HEK293 (cell line): ENCODE measurements at regions not wholly inside any gene's neighbourhood (a gene's known extent, or its start where the extent isn't known, plus 50 kb on each side); places are given as distances from the start of the nearest gene placed in this dataset.

ENCODE experiments used
- OVOL3 ChIP-seq: fragments of 450-650 bp; formaldehyde crosslinking; IDR thresholded peaks from 2 replicates; pipeline ENCODE4 v1.5.1; 2016; ENCODE audit warnings: missing biosample characterization, missing genetic modification characterization
- ZNF121 ChIP-seq: fragments of 450-650 bp; formaldehyde crosslinking; IDR thresholded peaks from 2 replicates; pipeline ENCODE4 v1.5.1; 2016; ENCODE audit warnings: missing biosample characterization, missing genetic modification characterization
- ZNF157 ChIP-seq: fragments of 450-650 bp; formaldehyde crosslinking; IDR thresholded peaks from 2 replicates; pipeline ENCODE4 v1.5.1; 2016; ENCODE audit warnings: missing biosample characterization, missing genetic modification characterization
- ZNF24 ChIP-seq: fragments of 450-650 bp; formaldehyde crosslinking; IDR thresholded peaks from 2 replicates; pipeline ENCODE4 v1.5.1; 2016; ENCODE audit warnings: missing biosample characterization, missing genetic modification characterization
- ZNF311 ChIP-seq: fragments of 450-650 bp; formaldehyde crosslinking; IDR thresholded peaks from 2 replicates; pipeline ENCODE4 v1.5.1; 2017; ENCODE audit warnings: missing biosample characterization, missing genetic modification characterization, borderline replicate concordance
- ZNF350 ChIP-seq: fragments of 450-650 bp; formaldehyde crosslinking; IDR thresholded peaks from 2 replicates; pipeline ENCODE4 v1.5.0; 2017; ENCODE audit warnings: missing biosample characterization, mild to moderate bottlenecking, missing genetic modification characterization
- ZNF423 ChIP-seq: fragments of 450-650 bp; formaldehyde crosslinking; IDR thresholded peaks from 2 replicates; pipeline ENCODE4 v1.5.1; 2016; ENCODE audit warnings: missing biosample characterization, missing genetic modification characterization
- ZNF626 ChIP-seq: fragments of 450-650 bp; sonication (Bioruptor Pico); formaldehyde crosslinking; IDR thresholded peaks from 2 replicates; pipeline ENCODE4 v1.5.1; 2018; ENCODE audit warnings: missing biosample characterization, missing genetic modification characterization, inconsistent platforms
- ZNF830 ChIP-seq: fragments of 450-650 bp; IDR thresholded peaks from 2 replicates; pipeline ENCODE4 v1.5.0; 2018; ENCODE audit warnings: missing biosample characterization, missing genetic modification characterization, low read depth, mild to moderate bottlenecking, moderate library complexity
- TF ChIP-seq, protein P1 (sequence below): fragments of 450-650 bp; formaldehyde crosslinking; IDR thresholded peaks from 2 replicates; pipeline ENCODE4 v1.5.1; 2016; ENCODE audit warnings: missing biosample characterization, missing genetic modification characterization
- TF ChIP-seq, protein P2 (sequence below): fragments of 450-650 bp; formaldehyde crosslinking; IDR thresholded peaks from 2 replicates; pipeline ENCODE4 v1.5.1; 2016; ENCODE audit warnings: missing biosample characterization, missing genetic modification characterization
- TF ChIP-seq, protein P3 (sequence below): fragments of 450-650 bp; formaldehyde crosslinking; IDR thresholded peaks from 2 replicates; pipeline ENCODE4 v1.5.1; 2016; ENCODE audit warnings: missing biosample characterization, missing genetic modification characterization
- TF ChIP-seq, protein P4 (sequence below): fragments of 450-650 bp; formaldehyde crosslinking; IDR thresholded peaks from 2 replicates; pipeline ENCODE4 v1.5.1; 2016; ENCODE audit warnings: missing biosample characterization, missing genetic modification characterization
- TF ChIP-seq, protein P5 (sequence below): fragments of 450-650 bp; formaldehyde crosslinking; optimal IDR thresholded peaks from 2 replicates; pipeline ENCODE3; 2016; ENCODE audit warnings: missing biosample characterization, mild to moderate bottlenecking, missing genetic modification characterization

DNA sequence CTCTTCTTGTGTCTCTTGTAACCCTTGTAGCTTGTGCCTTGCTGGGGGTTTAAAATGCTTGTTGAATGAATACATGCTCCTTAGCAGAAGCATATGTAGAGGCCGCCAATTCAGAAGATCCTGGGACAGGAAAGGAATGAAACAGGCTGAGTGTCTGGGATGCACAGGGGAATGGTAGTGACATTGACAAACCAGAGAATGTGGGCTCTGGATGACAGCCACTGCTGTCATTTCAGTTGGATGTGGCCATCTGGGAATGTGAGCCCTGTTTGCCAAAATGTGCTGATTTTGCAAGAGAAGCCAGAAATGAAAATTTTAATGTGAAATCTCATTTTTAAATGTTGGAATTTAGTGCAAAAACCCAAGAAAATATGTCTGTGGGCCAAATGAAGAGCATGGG, 136.8 kb downstream of the DACT1 start:
- TF ChIP-seq ZNF423 (tag by site-specific recombination) (no peak), OVOL3 (tag by site-specific recombination) (no peak), ZNF24 (tag by site-specific recombination) (no peak), ZNF626 (tag by site-specific recombination) (no peak), ZNF157 (tag by site-specific recombination) (no peak), ZNF121 (tag by site-specific recombination) (no peak), ZNF830 (no peak), ZNF350 (tag by site-specific recombination) (no peak), ZNF311 (tag by site-specific recombination) (no peak)
- TF ChIP-seq, protein P1, sequence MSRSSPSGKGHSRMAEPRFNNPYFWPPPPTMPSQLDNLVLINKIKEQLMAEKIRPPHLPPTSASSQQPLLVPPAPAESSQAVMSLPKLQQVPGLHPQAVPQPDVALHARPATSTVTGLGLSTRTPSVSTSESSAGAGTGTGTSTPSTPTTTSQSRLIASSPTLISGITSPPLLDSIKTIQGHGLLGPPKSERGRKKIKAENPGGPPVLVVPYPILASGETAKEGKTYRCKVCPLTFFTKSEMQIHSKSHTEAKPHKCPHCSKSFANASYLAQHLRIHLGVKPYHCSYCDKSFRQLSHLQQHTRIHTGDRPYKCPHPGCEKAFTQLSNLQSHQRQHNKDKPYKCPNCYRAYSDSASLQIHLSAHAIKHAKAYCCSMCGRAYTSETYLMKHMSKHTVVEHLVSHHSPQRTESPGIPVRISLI = no peak
- TF ChIP-seq, protein P2, sequence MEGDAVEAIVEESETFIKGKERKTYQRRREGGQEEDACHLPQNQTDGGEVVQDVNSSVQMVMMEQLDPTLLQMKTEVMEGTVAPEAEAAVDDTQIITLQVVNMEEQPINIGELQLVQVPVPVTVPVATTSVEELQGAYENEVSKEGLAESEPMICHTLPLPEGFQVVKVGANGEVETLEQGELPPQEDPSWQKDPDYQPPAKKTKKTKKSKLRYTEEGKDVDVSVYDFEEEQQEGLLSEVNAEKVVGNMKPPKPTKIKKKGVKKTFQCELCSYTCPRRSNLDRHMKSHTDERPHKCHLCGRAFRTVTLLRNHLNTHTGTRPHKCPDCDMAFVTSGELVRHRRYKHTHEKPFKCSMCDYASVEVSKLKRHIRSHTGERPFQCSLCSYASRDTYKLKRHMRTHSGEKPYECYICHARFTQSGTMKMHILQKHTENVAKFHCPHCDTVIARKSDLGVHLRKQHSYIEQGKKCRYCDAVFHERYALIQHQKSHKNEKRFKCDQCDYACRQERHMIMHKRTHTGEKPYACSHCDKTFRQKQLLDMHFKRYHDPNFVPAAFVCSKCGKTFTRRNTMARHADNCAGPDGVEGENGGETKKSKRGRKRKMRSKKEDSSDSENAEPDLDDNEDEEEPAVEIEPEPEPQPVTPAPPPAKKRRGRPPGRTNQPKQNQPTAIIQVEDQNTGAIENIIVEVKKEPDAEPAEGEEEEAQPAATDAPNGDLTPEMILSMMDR (tag by site-specific recombination) = no peak
- TF ChIP-seq, protein P3, sequence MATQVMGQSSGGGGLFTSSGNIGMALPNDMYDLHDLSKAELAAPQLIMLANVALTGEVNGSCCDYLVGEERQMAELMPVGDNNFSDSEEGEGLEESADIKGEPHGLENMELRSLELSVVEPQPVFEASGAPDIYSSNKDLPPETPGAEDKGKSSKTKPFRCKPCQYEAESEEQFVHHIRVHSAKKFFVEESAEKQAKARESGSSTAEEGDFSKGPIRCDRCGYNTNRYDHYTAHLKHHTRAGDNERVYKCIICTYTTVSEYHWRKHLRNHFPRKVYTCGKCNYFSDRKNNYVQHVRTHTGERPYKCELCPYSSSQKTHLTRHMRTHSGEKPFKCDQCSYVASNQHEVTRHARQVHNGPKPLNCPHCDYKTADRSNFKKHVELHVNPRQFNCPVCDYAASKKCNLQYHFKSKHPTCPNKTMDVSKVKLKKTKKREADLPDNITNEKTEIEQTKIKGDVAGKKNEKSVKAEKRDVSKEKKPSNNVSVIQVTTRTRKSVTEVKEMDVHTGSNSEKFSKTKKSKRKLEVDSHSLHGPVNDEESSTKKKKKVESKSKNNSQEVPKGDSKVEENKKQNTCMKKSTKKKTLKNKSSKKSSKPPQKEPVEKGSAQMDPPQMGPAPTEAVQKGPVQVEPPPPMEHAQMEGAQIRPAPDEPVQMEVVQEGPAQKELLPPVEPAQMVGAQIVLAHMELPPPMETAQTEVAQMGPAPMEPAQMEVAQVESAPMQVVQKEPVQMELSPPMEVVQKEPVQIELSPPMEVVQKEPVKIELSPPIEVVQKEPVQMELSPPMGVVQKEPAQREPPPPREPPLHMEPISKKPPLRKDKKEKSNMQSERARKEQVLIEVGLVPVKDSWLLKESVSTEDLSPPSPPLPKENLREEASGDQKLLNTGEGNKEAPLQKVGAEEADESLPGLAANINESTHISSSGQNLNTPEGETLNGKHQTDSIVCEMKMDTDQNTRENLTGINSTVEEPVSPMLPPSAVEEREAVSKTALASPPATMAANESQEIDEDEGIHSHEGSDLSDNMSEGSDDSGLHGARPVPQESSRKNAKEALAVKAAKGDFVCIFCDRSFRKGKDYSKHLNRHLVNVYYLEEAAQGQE (tag by site-specific recombination) = no peak
- TF ChIP-seq, protein P4, sequence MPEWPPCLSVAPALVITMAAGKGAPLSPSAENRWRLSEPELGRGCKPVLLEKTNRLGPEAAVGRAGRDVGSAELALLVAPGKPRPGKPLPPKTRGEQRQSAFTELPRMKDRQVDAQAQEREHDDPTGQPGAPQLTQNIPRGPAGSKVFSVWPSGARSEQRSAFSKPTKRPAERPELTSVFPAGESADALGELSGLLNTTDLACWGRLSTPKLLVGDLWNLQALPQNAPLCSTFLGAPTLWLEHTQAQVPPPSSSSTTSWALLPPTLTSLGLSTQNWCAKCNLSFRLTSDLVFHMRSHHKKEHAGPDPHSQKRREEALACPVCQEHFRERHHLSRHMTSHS (tag by site-specific recombination) = no peak
- TF ChIP-seq, protein P5, sequence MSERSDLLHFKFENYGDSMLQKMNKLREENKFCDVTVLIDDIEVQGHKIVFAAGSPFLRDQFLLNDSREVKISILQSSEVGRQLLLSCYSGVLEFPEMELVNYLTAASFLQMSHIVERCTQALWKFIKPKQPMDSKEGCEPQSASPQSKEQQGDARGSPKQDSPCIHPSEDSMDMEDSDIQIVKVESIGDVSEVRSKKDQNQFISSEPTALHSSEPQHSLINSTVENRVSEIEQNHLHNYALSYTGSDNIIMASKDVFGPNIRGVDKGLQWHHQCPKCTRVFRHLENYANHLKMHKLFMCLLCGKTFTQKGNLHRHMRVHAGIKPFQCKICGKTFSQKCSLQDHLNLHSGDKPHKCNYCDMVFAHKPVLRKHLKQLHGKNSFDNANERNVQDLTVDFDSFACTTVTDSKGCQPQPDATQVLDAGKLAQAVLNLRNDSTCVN (tag by site-specific recombination) = no peak
